ENCODE measurements at regions not wholly inside any gene's neighbourhood (a gene's known extent, or its start where the extent isn't known, plus 50 kb on each side); places are given as distances from the start of the nearest gene placed in this dataset.
"Not testable (repeated sequence)": the region's sequence is repeated elsewhere in the genome, so short reads cannot be mapped to it uniquely, and the experiment has no call there.

DNA sequence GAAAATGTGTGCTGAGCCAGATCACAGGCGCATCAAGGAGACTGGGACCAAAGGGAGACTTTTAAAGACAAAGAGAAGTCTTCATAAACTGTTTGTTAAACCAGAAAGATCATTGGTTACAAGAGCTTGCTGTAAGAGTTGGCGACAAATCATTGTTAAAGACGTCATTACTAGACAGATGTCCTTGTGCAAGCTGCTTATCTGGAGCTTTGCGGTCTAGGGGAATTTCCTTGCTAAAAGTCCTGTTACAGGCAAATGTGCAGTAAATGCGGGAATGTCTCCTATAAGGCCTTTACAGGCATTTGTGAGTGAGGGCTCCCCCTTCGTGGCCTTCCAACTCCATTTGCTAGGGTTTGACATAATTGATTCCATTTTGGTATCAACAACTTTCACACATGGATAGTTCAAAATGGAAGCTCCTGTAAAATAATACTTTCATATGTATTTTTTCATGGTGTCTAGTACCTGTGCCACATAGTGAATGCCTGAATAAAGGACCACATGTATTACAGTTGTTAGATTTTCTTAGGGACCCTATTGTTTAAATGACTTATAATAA, 362.4 kb downstream of the UTRN start:
- DNase-seq (ENCODE audit: low read depth in 2 of 2, low spot score in 1 of 2), result no peak

DNA sequence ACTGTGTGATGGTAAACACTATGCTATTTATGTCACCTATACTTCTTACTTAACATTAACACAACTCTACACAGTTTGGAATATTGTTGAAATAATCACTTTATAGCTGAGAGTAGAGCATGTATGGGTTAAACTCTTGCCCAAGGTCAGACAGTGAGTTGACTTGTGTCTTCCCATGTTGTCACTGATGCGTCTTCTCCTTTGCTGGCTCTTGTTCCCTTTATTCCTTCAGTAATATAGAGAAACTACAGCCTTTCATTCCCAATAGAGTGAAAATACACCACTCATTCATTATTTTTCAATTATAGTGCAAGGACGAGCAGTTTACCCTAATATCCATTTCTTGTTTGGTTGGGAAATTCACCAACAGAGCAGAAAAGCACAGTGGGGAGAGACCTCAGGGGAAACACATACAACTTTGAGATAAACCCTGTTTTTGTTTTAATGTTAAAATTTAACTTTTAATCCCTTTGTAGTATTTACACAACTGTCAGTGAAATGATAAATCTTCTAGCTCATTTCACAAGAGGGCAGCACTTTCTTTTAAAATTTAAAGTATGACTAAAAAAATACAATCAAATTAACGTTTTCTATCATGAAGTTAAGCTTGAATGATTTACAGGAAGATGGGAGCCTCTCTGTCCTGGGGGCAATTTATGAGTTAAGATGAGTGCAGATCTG, 363.0 kb downstream of the UTRN start:
- no peak for DNase-seq (ENCODE audit: low read depth in 2 of 2, low spot score in 1 of 2)

GRCh38 chr6:144649085-144649484, 363.9 kb downstream of the UTRN start:
- DNase-seq (ENCODE audit: low read depth in 2 of 2, low spot score in 1 of 2), result no peak

DNA sequence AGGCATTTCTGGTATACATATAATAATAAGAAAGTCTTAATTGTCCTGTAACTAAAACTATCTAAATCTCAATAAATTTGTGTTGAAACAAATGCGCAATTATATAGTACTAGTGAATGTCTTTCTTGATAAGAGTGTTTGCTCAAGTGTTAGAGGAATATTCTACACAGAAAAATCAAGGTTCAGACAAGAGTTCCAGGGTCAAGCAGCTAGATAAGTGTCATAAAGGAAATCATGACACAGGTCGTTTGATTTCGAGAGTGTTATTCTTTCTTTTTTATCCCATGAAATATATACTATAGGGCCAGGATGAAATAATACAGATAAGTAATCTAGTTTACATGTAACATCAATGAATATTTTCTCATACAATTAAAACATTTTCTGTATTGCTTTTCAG, 366.1 kb downstream of the UTRN start:
- DNase-seq (ENCODE audit: low read depth in 2 of 2, low spot score in 1 of 2), result no peak

- DNase-seq (ENCODE audit: low read depth in 2 of 2, low spot score in 1 of 2), result no peak
These were observed 367.3 kb downstream of the UTRN start for GRCh38 chr6:144652292-144652891.

GRCh38 chr6:144653885-144654505, 368.9 kb downstream of the UTRN start:
- no peak for DNase-seq (ENCODE audit: low read depth in 2 of 2, low spot score in 1 of 2)

GRCh38 chr6:144654506-144654905, 369.4 kb downstream of the UTRN start:
- no peak for DNase-seq (ENCODE audit: low read depth in 2 of 2, low spot score in 1 of 2)

DNA sequence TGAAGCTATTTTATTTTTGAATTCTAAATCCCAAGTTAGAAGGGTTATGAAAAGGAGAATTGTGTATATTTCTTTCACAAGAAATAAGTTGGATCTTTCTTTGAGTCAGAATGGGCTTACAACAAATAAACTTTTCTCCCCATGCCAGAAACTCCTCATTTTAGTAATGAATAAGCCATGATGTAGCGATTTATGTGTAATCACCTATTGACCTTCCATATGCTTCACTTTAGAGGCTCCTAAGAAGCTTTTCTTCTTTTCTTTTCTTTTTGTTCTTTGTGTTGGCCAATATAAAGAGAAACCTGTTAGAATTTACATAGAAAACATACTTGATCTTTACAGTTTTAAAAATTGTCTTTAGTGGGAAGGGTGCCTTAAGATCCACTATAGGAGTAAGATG, 370.2 kb downstream of the UTRN start:
- DNase-seq (ENCODE audit: low read depth in 2 of 2, low spot score in 1 of 2), result no peak

DNA sequence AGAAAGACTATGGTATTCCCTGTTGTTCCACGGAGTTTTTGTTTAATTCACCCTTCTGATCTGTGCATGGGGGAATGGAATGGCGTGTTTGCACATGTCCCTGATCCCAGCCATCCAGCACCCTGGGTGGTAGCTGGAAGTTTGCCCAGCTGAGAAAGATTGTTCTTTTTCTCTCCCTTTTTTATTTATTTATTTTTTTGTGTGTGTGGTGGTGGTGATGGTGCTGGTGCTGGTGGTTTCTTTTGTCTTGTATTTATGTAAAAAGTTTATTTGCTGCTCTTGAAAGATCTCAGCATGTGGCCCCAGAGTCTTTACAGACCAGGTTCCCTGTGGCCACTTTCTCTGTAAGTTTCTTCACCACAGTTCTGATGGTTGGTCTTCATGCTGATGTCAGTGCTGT, 372.6 kb downstream of the UTRN start:
- no peak for DNase-seq (ENCODE audit: low read depth in 2 of 2, low spot score in 1 of 2)

- no peak for DNase-seq (ENCODE audit: low read depth in 2 of 2, low spot score in 1 of 2)
These were observed 374.4 kb downstream of the UTRN start for GRCh38 chr6:144659202-144660182.

- no peak for DNase-seq (ENCODE audit: low read depth in 2 of 2, low spot score in 1 of 2)
These were observed 375.5 kb downstream of the UTRN start for GRCh38 chr6:144660561-144661115.

- DNase-seq (ENCODE audit: low read depth in 2 of 2, low spot score in 1 of 2), result no peak
These were observed 376.1 kb downstream of the UTRN start for GRCh38 chr6:144661116-144661806.

- DNase-seq (ENCODE audit: low read depth in 2 of 2, low spot score in 1 of 2), result no peak
These were observed 377.8 kb downstream of the UTRN start for GRCh38 chr6:144662812-144663365.

GRCh38 chr6:144664281-144664680, 379.1 kb downstream of the UTRN start:
- DNase-seq (ENCODE audit: low read depth in 2 of 2, low spot score in 1 of 2), result no peak

DNA sequence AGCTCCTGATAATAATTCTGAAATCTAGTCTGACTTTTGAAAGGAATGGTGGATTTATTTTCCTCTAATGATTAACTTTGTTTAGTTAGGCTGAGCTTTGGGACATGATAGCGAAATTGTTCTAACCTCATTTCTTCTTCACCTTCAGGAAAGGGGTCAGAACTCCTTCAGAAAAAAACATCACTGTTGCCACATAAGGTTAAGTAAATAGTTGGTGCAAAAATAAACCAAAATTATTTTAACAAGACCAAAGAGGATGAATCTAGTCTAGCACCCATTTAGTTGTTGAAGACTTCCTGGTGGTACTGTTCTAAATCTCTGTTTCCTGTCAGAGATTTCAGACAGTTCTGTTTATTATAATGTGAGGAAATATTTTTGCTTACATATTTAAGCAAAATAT, 379.8 kb downstream of the UTRN start:
- DNase-seq (ENCODE audit: low read depth in 2 of 2, low spot score in 1 of 2), result no peak

DNA sequence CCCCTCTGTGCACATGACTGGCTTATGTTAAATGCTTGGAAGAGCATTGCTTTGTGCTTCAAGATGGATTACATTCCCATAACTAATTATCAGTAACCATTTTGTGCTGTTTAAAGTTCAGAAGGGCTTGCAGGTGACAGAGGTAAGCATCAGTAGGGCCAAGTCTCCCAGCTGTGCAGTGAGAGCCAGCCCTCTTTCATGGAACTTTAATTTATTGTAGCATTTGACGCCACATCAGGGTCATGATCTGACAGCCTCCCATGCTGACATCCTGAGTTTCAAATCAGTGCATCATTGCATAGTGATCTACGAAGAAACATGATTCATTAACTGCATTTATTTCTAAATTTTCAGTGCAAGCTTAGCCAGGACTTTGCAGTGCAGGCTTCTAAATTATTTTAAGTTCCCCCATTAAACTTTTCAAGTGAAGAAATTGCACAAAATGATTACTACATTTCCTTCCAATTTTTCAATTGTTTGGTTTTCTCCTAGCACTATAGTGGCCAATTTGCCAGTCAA, 380.9 kb downstream of the UTRN start:
- no peak for DNase-seq (ENCODE audit: low read depth in 2 of 2, low spot score in 1 of 2)

GRCh38 chr6:144666781-144667180, 381.6 kb downstream of the UTRN start:
- DNase-seq (ENCODE audit: low read depth in 2 of 2, low spot score in 1 of 2), result no peak

DNA sequence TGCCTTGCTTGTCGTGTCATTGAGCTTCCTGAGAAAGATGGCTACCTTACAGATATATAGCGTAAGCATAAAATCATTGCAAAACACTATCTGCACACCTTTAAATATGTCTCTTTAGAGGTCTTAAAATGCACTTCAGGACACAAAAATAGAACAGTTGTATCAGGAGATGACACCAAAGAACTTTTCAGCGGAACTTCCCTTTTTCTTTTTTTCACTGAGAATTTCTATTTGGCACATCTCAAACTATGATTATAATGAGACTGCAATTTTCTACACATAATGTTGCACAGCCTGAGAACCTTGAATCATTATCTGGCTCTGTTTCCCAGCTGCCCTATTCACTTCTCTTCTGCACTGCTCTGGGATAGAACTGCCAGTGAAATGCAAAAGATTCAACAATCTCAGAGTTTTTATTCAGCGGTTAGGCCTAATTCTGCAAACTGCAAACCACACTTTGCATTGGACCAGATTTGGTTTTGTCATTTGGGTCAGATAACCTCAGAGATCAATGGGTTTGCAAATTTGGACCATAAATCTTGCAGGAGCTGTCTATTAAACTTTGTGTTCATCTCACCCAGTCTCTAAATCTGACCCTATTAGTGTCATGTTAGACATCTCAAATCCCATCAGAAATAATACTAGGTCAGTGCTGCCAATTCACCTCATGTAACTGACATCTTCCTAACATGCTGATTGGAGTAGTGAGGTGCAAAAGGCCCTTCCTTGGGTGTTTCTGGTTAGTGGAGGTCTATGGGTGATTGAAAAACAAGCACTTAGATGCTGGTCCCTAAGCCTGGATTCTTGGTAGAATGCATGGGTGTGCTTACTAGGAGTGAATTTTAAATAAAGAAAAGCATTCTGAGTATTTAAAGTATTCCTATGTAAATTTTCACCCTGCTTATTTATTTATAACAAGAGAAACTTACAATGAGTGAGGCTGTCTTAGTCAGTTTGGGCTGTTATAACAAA, 382.7 kb downstream of the UTRN start:
- DNase-seq (ENCODE audit: low read depth in 2 of 2, low spot score in 1 of 2), result no peak

DNA sequence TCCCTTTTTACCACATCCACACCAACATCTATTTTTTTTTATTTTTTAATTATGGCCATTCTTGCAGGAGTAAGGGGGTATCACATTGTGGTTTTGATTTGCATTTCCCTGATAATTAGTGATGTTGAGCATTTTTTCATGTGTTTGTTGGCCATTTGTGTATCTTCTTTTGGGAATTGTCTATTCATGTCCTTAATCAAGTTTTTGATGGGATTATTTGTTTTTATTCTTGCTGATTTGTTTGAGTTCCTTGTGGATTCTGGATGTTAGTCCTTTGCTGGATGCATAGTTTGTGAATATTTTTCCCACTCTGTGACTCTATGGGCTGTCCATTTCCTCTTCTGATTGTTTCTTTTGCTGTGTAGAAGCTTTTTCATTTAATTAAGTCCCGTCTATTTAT, 385.1 kb downstream of the UTRN start:
- DNase-seq (ENCODE audit: low read depth in 2 of 2, low spot score in 1 of 2), result not testable (repeated sequence)

Measured in stimulated activated CD8-positive, alpha-beta memory T cell treated with anti-CD3 and anti-CD28 coated beads, Interleukin-4, amount 100 ng/mL, for 4 hours (primary cell).